ENCODE measurements at regions not wholly inside any gene's neighbourhood (a gene's known extent, or its start where the extent isn't known, plus 50 kb on each side); places are given as distances from the start of the nearest gene placed in this dataset.

DNA sequence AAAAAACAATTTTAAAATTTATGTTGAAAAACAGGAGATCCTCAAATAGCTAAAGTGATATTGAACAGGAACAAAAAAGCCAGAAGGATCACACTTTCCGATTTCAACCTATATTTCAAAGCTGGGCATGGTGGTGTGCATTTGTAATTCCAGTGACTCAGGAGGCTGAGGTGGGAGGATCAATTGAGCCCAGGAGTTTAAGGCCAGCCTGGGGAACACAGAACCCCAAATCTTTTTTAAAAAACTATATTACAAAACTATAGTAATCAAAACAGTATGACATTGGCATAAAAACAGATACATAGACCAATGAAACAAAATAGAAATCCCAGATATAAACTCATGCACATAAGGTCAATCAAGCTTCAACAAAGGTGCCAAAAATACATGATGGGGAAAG lies 68.4 kb downstream of the MEX3B start:
- TF ChIP-seq, protein P1, sequence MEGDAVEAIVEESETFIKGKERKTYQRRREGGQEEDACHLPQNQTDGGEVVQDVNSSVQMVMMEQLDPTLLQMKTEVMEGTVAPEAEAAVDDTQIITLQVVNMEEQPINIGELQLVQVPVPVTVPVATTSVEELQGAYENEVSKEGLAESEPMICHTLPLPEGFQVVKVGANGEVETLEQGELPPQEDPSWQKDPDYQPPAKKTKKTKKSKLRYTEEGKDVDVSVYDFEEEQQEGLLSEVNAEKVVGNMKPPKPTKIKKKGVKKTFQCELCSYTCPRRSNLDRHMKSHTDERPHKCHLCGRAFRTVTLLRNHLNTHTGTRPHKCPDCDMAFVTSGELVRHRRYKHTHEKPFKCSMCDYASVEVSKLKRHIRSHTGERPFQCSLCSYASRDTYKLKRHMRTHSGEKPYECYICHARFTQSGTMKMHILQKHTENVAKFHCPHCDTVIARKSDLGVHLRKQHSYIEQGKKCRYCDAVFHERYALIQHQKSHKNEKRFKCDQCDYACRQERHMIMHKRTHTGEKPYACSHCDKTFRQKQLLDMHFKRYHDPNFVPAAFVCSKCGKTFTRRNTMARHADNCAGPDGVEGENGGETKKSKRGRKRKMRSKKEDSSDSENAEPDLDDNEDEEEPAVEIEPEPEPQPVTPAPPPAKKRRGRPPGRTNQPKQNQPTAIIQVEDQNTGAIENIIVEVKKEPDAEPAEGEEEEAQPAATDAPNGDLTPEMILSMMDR (conservative IDR thresholded peaks at IDR 0.05 in 1 of 2, IDR thresholded peaks at IDR 0.05 in 1 of 2; ENCODE audit: extremely low read depth in 1 of 2, insufficient read depth in 1 of 2, low read depth in 1 of 2, low read length in 2 of 2): no peak
- TF ChIP-seq EZH2 (IDR thresholded peaks at IDR 0.05; ENCODE audit: borderline replicate concordance, low read length): no peak
